ENCODE measurements at regions not wholly inside any gene's neighbourhood (a gene's known extent, or its start where the extent isn't known, plus 50 kb on each side); places are given as distances from the start of the nearest gene placed in this dataset.

DNA sequence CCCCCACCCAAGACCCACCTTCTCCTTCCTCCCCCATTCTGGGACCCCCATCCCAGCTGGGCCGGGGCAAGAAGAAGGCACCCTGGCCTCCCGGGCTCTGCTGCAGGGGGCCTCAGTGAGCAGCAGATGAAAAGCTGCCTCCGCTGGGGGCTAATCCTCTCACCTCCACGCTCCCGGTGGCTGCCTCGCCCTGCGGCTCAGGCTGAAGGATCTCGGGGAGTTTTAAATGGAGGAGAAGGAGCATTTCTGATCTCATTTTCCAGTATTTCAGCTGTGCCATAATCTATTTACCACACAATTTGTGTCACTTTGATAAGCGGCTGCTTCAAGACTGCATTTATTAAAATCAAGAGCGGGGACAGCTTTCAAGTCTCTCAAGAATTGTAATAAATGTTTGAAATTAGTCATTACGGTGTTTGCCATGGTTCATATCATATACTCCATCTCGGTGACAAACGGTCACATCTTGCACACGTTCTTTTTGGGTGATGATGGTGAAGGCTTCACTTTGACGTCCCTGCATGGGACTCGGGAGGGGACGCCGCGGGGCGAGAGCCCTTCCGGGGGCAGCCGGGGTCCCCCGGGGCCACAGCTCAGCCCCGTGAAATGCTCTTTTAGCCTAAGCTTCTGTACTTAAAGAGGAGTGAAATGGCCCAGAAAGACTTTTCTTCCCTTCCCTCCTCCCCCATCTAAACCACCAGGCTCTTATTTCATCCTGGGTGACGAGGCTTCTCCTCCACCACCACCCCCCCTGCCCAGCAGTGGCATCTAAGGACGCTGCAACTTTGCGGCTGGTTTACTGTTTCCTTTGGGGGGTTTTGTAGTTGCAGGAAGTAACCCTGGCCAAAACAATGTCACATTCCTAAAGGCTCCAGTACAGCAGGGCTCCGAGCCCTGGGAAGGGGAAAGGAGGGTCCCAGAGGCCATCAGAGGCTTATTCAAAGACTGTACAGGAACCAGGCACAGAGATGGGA, 313.1 kb upstream of the TNRC6C start:
- Histone ChIP-seq H3K36me3 (ENCODE audit: insufficient read depth, low read length) (no peaks in the 10 kb centered on the region), H3K27ac (ENCODE audit: low read depth, low read length) (no peak overlapping the region), H3K27me3 (ENCODE audit: insufficient read depth, low read length) (peaks cover 30% of the 10 kb centered on the region), H3K4me3 (ENCODE audit: insufficient read depth, low read length) (peak overlapping the region; percentile 43), H2AFZ (ENCODE audit: low read length) (peak overlapping the region; percentile 44), H4K20me1 (ENCODE audit: insufficient read depth, low read length) (no peaks in the 10 kb centered on the region), H3K4me2 (ENCODE audit: insufficient read depth, low read length) (peak overlapping the region; percentile 72), H3K9me3 (ENCODE audit: low read depth, low read length) (no peaks in the 10 kb centered on the region), H3K79me2 (ENCODE audit: insufficient read depth, low read length) (no peaks in the 10 kb centered on the region), H3K4me1 (ENCODE audit: insufficient read depth, low read length) (peaks cover 18% of the 10 kb centered on the region)
- TF ChIP-seq, protein P1, sequence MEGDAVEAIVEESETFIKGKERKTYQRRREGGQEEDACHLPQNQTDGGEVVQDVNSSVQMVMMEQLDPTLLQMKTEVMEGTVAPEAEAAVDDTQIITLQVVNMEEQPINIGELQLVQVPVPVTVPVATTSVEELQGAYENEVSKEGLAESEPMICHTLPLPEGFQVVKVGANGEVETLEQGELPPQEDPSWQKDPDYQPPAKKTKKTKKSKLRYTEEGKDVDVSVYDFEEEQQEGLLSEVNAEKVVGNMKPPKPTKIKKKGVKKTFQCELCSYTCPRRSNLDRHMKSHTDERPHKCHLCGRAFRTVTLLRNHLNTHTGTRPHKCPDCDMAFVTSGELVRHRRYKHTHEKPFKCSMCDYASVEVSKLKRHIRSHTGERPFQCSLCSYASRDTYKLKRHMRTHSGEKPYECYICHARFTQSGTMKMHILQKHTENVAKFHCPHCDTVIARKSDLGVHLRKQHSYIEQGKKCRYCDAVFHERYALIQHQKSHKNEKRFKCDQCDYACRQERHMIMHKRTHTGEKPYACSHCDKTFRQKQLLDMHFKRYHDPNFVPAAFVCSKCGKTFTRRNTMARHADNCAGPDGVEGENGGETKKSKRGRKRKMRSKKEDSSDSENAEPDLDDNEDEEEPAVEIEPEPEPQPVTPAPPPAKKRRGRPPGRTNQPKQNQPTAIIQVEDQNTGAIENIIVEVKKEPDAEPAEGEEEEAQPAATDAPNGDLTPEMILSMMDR (IDR thresholded peaks at IDR 0.05; ENCODE audit: extremely low read depth, low read depth, low read length): no peak
- peak; percentile 78 for DNase-seq (ENCODE audit: insufficient read length, low spot score, missing footprints)

DNA sequence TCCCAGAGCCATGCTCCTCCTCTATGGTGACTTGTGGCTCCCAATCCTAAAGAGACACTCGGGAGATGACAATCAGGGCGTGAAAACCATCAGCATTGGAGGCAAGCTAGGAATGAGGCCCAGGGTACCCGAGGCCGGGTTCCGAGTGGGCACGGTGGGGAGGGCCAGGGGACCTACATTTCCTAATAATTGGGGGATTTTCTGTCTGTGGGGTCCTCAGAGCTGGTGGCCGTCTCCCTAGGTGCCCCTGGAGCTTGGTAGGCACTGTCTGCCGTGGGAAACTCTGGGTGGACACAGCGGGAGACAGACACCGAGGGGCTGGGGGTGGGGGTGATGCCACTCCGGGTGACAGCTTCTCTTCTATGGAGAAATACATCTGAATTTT, 312.5 kb upstream of the TNRC6C start:
- H3K4me2 ChIP-seq (ENCODE audit: insufficient read depth, low read length): peak overlapping the region; percentile 72
- H3K4me3 ChIP-seq (ENCODE audit: insufficient read depth, low read length): no peak overlapping the region
- H2AFZ ChIP-seq (ENCODE audit: low read length): peak overlapping the region; percentile 44
- no peaks in the 10 kb centered on the region for H4K20me1 ChIP-seq (ENCODE audit: insufficient read depth, low read length)
- no peaks in the 10 kb centered on the region for H3K9me3 ChIP-seq (ENCODE audit: low read depth, low read length)
- H3K4me1 ChIP-seq (ENCODE audit: insufficient read depth, low read length): peaks cover 18% of the 10 kb centered on the region
- H3K27ac ChIP-seq (ENCODE audit: low read depth, low read length): no peak overlapping the region
- TF ChIP-seq, protein P1 (IDR thresholded peaks at IDR 0.05; ENCODE audit: extremely low read depth, low read depth, low read length): no peak
- no peak for DNase-seq (ENCODE audit: insufficient read length, low spot score, missing footprints)
- no peaks in the 10 kb centered on the region for H3K36me3 ChIP-seq (ENCODE audit: insufficient read depth, low read length)
- peaks cover 27% of the 10 kb centered on the region for H3K27me3 ChIP-seq (ENCODE audit: insufficient read depth, low read length)
- H3K79me2 ChIP-seq (ENCODE audit: insufficient read depth, low read length): no peaks in the 10 kb centered on the region

DNA sequence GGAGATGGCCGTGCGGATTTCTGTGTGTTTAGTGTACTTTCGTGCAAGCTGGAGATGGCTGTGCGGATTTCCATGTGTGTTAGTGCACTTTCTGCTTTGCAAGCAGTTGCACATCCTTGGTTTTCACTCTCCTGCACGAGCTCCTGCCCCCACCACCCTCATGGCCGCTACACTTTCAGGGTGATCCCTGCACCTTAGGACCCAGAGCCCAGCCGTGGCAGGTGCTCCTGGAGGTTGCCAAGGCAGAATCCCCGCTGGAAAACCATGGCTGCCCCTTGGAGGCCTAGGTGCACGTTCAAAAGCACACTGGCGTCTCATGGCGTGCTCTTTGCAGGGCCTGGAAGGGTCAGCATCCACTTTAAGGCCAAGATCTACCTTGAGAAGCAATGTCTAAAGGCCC, 311.0 kb upstream of the TNRC6C start:
- Histone ChIP-seq H3K4me3 (ENCODE audit: insufficient read depth, low read length) (no peak overlapping the region), H3K9me3 (ENCODE audit: low read depth, low read length) (no peaks in the 10 kb centered on the region), H3K36me3 (ENCODE audit: insufficient read depth, low read length) (no peaks in the 10 kb centered on the region), H3K27ac (ENCODE audit: low read depth, low read length) (no peak overlapping the region), H4K20me1 (ENCODE audit: insufficient read depth, low read length) (no peaks in the 10 kb centered on the region), H3K79me2 (ENCODE audit: insufficient read depth, low read length) (no peaks in the 10 kb centered on the region), H3K4me1 (ENCODE audit: insufficient read depth, low read length) (peaks cover 18% of the 10 kb centered on the region), H3K4me2 (ENCODE audit: insufficient read depth, low read length) (no peak overlapping the region), H3K27me3 (ENCODE audit: insufficient read depth, low read length) (peaks cover 26% of the 10 kb centered on the region), H2AFZ (ENCODE audit: low read length) (no peak overlapping the region)
- DNase-seq (ENCODE audit: insufficient read length, low spot score, missing footprints): no peak
- TF ChIP-seq, protein P1 (IDR thresholded peaks at IDR 0.05; ENCODE audit: extremely low read depth, low read depth, low read length): no peak

DNA sequence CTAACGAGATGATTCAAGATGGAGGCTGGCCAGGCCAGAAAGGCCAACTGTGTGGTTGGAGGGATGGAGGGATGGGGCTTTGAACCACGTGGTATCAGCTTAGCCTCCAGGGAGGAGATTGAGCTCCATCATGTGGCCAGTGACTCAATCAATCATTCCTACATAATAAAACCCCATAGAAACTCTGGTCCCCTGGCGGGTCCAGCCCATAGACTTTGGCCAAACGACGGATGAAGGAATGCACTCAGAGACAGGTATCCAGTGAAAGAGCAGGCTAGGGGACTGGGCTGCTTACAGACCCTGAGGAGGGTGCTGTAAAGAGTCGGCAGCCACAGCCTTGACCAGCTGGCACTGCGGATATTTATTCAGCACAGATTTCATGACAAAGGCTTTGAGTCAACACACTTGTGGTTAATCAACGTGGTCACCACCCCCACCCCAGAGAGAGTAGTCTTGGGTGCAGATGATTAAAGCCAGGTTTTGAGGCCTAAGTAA, 308.7 kb upstream of the TNRC6C start:
- H3K36me3 ChIP-seq (ENCODE audit: insufficient read depth, low read length): no peaks in the 10 kb centered on the region
- peaks cover 18% of the 10 kb centered on the region for H3K4me1 ChIP-seq (ENCODE audit: insufficient read depth, low read length)
- peak overlapping the region; percentile 41 for H2AFZ ChIP-seq (ENCODE audit: low read length)
- H3K9me3 ChIP-seq (ENCODE audit: low read depth, low read length): no peaks in the 10 kb centered on the region
- peak; percentile 65 for DNase-seq (ENCODE audit: insufficient read length, low spot score, missing footprints)
- H3K27ac ChIP-seq (ENCODE audit: low read depth, low read length): no peak overlapping the region
- H3K4me3 ChIP-seq (ENCODE audit: insufficient read depth, low read length): no peak overlapping the region
- no peaks in the 10 kb centered on the region for H3K79me2 ChIP-seq (ENCODE audit: insufficient read depth, low read length)
- no peaks in the 10 kb centered on the region for H4K20me1 ChIP-seq (ENCODE audit: insufficient read depth, low read length)
- TF ChIP-seq, protein P1 (IDR thresholded peaks at IDR 0.05; ENCODE audit: extremely low read depth, low read depth, low read length): no peak
- peak overlapping the region; percentile 12 for H3K4me2 ChIP-seq (ENCODE audit: insufficient read depth, low read length)
- peaks cover 17% of the 10 kb centered on the region for H3K27me3 ChIP-seq (ENCODE audit: insufficient read depth, low read length)
